Retina (tissue), 1 donor: ENCODE measurements at regions not wholly inside any gene's neighbourhood (a gene's known extent, or its start where the extent isn't known, plus 50 kb on each side); places are given as distances from the start of the nearest gene placed in this dataset.

Experiments
- DNase-seq: peaks from one replicate; pipeline ENCODE4 v3.0.0-alpha.2; 2016

GRCh38 chr5:91240175-91240574 lies 142.9 kb downstream of the ARRDC3 start:
- DNase-seq, result no peak

GRCh38 chr5:91235271-91235694 lies 147.8 kb downstream of the ARRDC3 start:
- no peak for DNase-seq

GRCh38 chr5:91232523-91232922 lies 150.6 kb downstream of the ARRDC3 start:
- no peak for DNase-seq

GRCh38 chr5:91229031-91229727 lies 153.9 kb downstream of the ARRDC3 start:
- no peak for DNase-seq

- DNase-seq, result no peak
Observed at GRCh38 chr5:91228188-91228587, 154.9 kb downstream of the ARRDC3 start.

- DNase-seq, result no peak
Observed at GRCh38 chr5:91225848-91226686, 157.1 kb downstream of the ARRDC3 start.

- DNase-seq, result no peak
Observed at GRCh38 chr5:91224969-91225368, 158.1 kb downstream of the ARRDC3 start.

GRCh38 chr5:91224456-91224855 lies 158.7 kb downstream of the ARRDC3 start:
- DNase-seq, result no peak

GRCh38 chr5:91223886-91224285 lies 159.2 kb downstream of the ARRDC3 start:
- DNase-seq, result no peak

- no peak for DNase-seq
Observed at GRCh38 chr5:91222482-91222881, 160.6 kb downstream of the ARRDC3 start.

- no peak for DNase-seq
Observed at GRCh38 chr5:91221917-91222316, 161.2 kb downstream of the ARRDC3 start.

GRCh38 chr5:91219803-91220371 lies 163.2 kb downstream of the ARRDC3 start:
- DNase-seq, result no peak

- DNase-seq, result no peak
Observed at GRCh38 chr5:91219091-91219802, 163.9 kb downstream of the ARRDC3 start.

GRCh38 chr5:91217859-91218258 lies 165.3 kb downstream of the ARRDC3 start:
- no peak for DNase-seq

GRCh38 chr5:91214571-91214970 lies 168.5 kb downstream of the ARRDC3 start:
- no peak for DNase-seq
